ENCODE measurements at regions not wholly inside any gene's neighbourhood (a gene's known extent, or its start where the extent isn't known, plus 50 kb on each side); places are given as distances from the start of the nearest gene placed in this dataset.

DNA sequence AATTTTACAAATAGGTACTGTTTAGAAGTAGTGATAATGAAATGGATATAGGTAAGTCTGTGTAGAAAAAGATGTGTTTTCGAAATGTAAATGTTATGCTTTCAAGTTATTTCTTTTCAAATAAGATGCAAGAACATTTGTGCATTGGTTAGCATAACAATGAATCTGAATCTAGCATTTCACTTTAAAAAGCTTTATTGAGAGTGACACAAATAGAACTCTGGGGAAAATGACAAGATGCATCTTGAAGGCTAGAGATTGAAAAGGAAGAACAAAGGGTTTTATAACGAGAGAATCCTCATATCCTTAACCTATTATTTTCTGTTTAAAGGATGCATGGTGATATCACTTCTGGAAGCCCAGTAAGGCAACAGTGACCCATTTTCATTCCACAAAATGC lies 639.9 kb upstream of the PTCHD4 start:
- Mint-ChIP-seq H3K27ac (no peak overlapping the region), H3K4me3 (no peak overlapping the region), H3K9me3 (no peaks in the 10 kb centered on the region), H3K36me3 (ENCODE audit: low read depth) (no peaks in the 10 kb centered on the region), H3K4me1 (ENCODE audit: low read depth) (peaks cover 16% of the 10 kb centered on the region), H3K27me3 (ENCODE audit: insufficient read depth) (peaks cover 2% of the 10 kb centered on the region; the same call in 1 of the 2 replicates)
- no peak for DNase-seq
- TF ChIP-seq, protein P1, sequence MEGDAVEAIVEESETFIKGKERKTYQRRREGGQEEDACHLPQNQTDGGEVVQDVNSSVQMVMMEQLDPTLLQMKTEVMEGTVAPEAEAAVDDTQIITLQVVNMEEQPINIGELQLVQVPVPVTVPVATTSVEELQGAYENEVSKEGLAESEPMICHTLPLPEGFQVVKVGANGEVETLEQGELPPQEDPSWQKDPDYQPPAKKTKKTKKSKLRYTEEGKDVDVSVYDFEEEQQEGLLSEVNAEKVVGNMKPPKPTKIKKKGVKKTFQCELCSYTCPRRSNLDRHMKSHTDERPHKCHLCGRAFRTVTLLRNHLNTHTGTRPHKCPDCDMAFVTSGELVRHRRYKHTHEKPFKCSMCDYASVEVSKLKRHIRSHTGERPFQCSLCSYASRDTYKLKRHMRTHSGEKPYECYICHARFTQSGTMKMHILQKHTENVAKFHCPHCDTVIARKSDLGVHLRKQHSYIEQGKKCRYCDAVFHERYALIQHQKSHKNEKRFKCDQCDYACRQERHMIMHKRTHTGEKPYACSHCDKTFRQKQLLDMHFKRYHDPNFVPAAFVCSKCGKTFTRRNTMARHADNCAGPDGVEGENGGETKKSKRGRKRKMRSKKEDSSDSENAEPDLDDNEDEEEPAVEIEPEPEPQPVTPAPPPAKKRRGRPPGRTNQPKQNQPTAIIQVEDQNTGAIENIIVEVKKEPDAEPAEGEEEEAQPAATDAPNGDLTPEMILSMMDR (IDR thresholded peaks at IDR 0.05), result no peak

DNA sequence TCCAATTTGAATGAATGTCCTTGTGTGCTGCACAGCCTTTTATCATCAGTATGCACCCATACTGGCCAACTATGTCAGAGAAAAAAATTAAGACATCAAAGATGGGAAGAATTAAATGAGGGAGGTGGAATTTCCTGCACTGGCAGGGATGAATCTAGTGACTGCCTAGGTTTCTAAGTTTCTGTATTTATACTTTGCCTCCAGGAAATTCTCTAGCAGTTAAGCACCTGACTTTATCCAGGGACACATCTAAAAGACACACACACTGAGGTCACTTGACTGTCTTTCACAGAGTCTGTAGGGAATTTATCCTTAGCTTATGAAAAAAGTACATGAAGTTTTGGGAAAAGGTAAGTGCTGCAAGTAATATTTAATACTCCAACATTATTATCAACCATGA lies 636.5 kb upstream of the PTCHD4 start:
- DNase-seq, result no peak
- peaks cover under 1% of the 10 kb centered on the region; the same call in 1 of the 2 replicates for H3K27me3 Mint-ChIP-seq (ENCODE audit: insufficient read depth)
- no peak overlapping the region; the same call in 1 of the 2 replicates for H3K27ac Mint-ChIP-seq
- no peak overlapping the region for H3K4me3 Mint-ChIP-seq
- TF ChIP-seq, protein P1 (IDR thresholded peaks at IDR 0.05), result no peak
- peaks cover 37% of the 10 kb centered on the region for H3K4me1 Mint-ChIP-seq (ENCODE audit: low read depth)
- H3K36me3 Mint-ChIP-seq (ENCODE audit: low read depth), result no peaks in the 10 kb centered on the region
- H3K9me3 Mint-ChIP-seq, result no peaks in the 10 kb centered on the region

DNA sequence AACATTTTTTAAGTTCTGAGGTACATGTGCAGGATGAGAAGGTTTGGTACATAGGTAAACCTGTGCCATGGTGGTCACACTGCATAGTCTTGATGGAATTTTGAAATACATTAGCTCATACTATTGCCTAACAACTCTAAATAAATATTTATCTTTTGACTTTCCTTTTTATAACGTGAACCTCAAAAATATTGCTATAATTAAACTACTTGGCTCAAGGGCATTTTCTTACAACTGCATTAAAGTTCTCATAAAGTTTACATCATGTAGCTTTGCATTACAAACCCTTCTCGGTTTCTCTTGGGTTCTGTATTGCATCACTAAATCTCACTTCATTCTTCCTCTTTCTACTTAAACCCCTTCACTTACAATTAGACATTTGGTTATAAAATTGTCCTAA lies 636.0 kb upstream of the PTCHD4 start:
- H3K36me3 Mint-ChIP-seq (ENCODE audit: low read depth), result no peaks in the 10 kb centered on the region
- H3K9me3 Mint-ChIP-seq, result no peaks in the 10 kb centered on the region
- H3K4me1 Mint-ChIP-seq (ENCODE audit: low read depth), result peaks cover 37% of the 10 kb centered on the region
- H3K4me3 Mint-ChIP-seq, result no peak overlapping the region
- TF ChIP-seq, protein P1 (IDR thresholded peaks at IDR 0.05), result no peak
- no peak overlapping the region; the same call in 1 of the 2 replicates for H3K27ac Mint-ChIP-seq
- H3K27me3 Mint-ChIP-seq (ENCODE audit: insufficient read depth), result no peaks in the 10 kb centered on the region
- peak; percentile 31 for DNase-seq

DNA sequence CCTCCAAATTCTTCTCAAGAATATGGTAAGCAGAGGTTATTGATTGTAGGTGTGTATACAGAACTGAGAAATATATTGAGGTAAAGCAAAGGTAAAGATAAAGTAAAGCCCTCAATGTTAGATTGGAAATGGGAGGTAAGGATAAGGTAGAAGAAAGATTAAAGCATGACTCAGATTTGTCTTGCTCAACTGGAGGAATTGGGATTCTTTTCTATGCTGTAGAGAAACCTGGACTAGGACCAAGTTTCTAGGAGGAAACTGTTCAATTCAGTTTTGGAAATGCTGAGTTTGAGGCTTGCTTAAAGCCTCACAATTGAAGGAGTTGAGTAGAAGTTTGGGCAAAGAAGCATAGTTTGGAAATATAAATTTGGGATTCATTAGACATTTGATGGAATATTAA lies 634.0 kb upstream of the PTCHD4 start:
- no peaks in the 10 kb centered on the region for H3K9me3 Mint-ChIP-seq
- H3K27me3 Mint-ChIP-seq (ENCODE audit: insufficient read depth), result no peaks in the 10 kb centered on the region
- TF ChIP-seq, protein P1 (IDR thresholded peaks at IDR 0.05), result no peak
- peak; percentile 19 for DNase-seq
- no peak overlapping the region for H3K4me3 Mint-ChIP-seq
- no peaks in the 10 kb centered on the region for H3K36me3 Mint-ChIP-seq (ENCODE audit: low read depth)
- H3K27ac Mint-ChIP-seq, result no peak overlapping the region
- H3K4me1 Mint-ChIP-seq (ENCODE audit: low read depth), result peaks cover 33% of the 10 kb centered on the region

DNA sequence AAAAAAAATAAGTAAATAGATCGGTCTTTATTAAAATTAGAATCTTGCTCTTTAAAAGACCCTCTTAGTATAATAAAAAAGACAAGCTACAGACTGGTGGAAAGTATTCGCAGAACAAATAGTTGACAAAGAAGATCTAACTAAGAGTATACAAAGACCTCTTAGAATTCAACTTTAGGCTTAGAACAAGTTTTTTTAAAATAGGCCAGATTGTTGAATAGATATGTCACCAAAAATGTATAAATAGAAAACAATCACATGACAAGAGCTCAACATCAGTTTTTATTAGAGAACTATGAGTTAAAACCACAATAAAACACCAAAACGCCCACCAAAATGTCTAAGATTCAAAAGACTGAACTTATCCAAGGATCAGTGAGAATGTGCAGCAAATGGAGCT lies 632.7 kb upstream of the PTCHD4 start:
- no peak for DNase-seq
- no peak overlapping the region for H3K27ac Mint-ChIP-seq
- peaks cover 33% of the 10 kb centered on the region for H3K4me1 Mint-ChIP-seq (ENCODE audit: low read depth)
- H3K4me3 Mint-ChIP-seq, result no peak overlapping the region
- no peaks in the 10 kb centered on the region for H3K27me3 Mint-ChIP-seq (ENCODE audit: insufficient read depth)
- no peaks in the 10 kb centered on the region for H3K36me3 Mint-ChIP-seq (ENCODE audit: low read depth)
- TF ChIP-seq, protein P1 (IDR thresholded peaks at IDR 0.05), result no peak
- no peaks in the 10 kb centered on the region for H3K9me3 Mint-ChIP-seq
